GM11168 (cell line): ENCODE measurements at regions not wholly inside any gene's neighbourhood (a gene's known extent, or its start where the extent isn't known, plus 50 kb on each side); places are given as distances from the start of the nearest gene placed in this dataset.
"Not testable (repeated sequence)": the region's sequence is repeated elsewhere in the genome, so short reads cannot be mapped to it uniquely, and the experiment has no call there.

Experiments
- in situ Hi-C: fragments of 300-500 bp; cut with MboI; formaldehyde crosslinking; loops from one replicate; pipeline ENCODE4 v1.12.0; 2022; ENCODE audit warnings: low sequenced_read_pairs; ENCODE audit not compliant: unreplicated experiment

- in situ Hi-C loops, result no loop called here
These were observed 601.7 kb upstream of the GRIA3 start for GRCh38 chrX:122582280-122582974.

GRCh38 chrX:122582975-122583305 is 601.1 kb upstream of the GRIA3 start:
- in situ Hi-C loops, result no loop called here

- in situ Hi-C loops, result no loop called here
These were observed 600.5 kb upstream of the GRIA3 start for GRCh38 chrX:122583551-122583950.

GRCh38 chrX:122584981-122585380 is 599.1 kb upstream of the GRIA3 start:
- in situ Hi-C loops, result no loop called here

GRCh38 chrX:122586831-122587230 is 597.2 kb upstream of the GRIA3 start:
- in situ Hi-C loops, result no loop called here

GRCh38 chrX:122591546-122591945 is 592.5 kb upstream of the GRIA3 start:
- in situ Hi-C loops, result no loop called here

- in situ Hi-C loops, result no loop called here
These were observed 587.1 kb upstream of the GRIA3 start for GRCh38 chrX:122596998-122597397.

DNA sequence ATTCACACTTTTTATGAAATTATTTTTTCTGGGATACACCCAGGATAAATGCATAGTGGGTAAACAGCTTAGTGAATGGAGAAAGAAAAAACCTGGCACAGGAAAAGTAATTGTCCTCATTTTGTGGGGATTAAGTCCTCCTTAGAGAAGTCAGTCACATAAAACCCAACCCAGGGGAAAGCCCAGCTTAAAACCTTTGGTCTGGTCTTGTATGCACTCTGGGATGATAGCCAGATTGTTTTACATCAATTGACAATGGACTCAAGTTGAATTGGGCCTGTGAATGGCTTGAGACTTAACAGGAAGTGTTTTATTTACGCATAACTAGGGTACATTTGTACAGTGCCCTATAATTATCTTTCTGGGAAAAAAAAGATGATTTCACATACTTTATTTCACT is 561.3 kb upstream of the GRIA3 start:
- in situ Hi-C loops, result no loop called here

DNA sequence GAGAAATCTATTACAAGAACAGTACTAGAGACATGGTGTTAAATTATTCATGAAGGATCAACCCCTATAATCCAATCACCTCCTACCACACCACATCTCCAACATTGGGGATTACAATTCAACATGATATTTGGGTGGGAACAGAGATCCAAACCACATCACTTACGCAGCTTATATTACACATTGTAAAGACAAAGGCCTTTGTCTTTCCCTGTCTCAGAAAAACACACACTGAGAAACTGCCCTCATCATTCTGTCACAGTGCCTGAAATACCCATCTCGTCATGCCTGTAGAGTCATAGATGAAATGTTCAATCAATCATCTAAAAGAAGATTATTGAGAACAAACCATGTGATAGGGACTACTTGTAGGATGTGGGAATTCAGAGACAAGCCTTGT is 558.8 kb upstream of the GRIA3 start:
- in situ Hi-C loops, result no loop called here

DNA sequence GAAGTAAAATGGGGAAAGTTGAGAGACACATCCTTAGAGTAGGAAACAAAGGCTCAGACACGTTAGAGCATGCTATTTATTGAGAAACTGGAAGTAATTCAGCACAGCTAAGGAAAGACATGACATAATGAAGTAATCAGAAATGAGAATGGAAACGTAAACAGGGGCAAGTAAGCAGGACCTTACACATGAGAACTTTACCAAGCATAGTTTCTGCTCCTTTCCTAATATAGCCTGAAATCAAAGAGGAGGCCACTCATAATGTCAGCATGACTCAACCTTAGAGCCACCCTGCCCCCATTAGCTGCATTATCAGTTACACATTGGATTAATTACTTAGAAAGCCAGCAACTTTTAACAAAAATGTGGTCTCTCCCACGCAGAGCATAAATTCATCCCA is 558.3 kb upstream of the GRIA3 start:
- in situ Hi-C loops, result no loop called here

GRCh38 chrX:122626871-122627270 is 557.2 kb upstream of the GRIA3 start:
- in situ Hi-C loops, result no loop called here

- in situ Hi-C loops, result no loop called here
These were observed 542.9 kb upstream of the GRIA3 start for GRCh38 chrX:122641136-122641535.

DNA sequence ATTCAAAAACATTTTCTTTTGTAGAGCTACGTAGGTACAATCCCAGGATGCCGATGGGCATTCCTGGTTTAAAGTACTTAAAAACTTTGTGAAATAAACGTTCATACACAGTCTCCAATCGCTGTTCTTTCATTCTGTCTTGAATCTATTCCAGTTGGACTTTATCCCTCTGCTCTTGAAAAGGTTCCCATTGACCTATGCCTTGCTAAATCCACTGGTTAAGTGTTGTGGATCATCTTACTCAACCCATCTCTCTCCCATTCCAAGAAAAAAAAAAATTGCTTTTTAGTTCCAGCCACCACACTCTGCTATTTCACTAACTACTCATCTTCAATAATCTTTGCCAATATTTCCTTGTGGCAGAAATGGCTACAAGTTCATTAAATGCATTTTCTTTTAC is 542.3 kb upstream of the GRIA3 start:
- in situ Hi-C loops, result no loop called here

- in situ Hi-C loops, result not testable (repeated sequence)
These were observed 528.8 kb upstream of the GRIA3 start for GRCh38 chrX:122655256-122655655.

DNA sequence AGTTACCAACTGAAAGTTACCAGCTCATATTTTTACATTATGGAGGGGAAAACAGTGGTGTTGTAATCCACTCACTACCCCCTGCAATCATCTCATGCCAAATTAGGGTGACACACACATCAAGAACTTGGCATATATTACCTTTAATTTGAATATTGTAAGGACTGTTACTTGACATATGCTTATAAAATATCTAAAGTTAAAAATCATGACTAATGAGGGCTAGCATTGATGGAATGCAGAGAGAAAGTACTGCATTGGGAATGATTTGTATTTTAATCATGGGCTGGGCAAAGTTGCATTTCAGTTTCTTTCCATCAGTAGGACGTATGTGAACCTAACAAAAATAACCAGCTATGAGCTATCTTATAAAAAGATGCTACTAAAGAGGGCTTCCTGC is 517.5 kb upstream of the GRIA3 start:
- in situ Hi-C loops, result no loop called here

GRCh38 chrX:122667667-122668066 is 516.4 kb upstream of the GRIA3 start:
- in situ Hi-C loops, result no loop called here

GRCh38 chrX:122703762-122704161 is 480.3 kb upstream of the GRIA3 start:
- in situ Hi-C loops, result no loop called here

- in situ Hi-C loops, result no loop called here
These were observed 444.3 kb upstream of the GRIA3 start for GRCh38 chrX:122739770-122740169.

GRCh38 chrX:122770581-122770980 is 413.5 kb upstream of the GRIA3 start:
- in situ Hi-C loops, result no loop called here

GRCh38 chrX:122771933-122772332 is 412.1 kb upstream of the GRIA3 start:
- in situ Hi-C loops, result no loop called here

GRCh38 chrX:122777766-122778165 is 406.3 kb upstream of the GRIA3 start:
- in situ Hi-C loops, result no loop called here

- in situ Hi-C loops, result no loop called here
These were observed 400.2 kb upstream of the GRIA3 start for GRCh38 chrX:122783918-122784317.

DNA sequence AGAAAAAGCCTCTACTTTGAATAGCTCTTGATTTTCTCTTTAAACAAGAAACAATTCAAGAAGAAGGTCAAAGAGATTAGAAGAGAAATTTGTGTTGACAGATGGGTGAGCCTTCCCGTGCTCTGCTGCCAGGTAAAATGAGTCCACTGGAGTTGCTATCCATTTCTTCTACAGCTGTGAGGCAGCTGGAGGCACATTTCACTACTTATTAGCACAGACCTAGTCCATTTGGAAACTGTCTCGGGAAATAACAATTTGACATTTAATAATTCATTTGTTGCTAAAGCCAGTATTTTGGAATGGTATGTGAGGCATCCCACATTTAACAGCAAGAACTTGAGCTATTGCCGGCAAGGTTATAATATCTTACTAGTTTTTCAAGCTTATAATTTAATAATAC is 396.8 kb upstream of the GRIA3 start:
- in situ Hi-C loops, result no loop called here
